HG02943 (cell line): ENCODE measurements at regions not wholly inside any gene's neighbourhood (a gene's known extent, or its start where the extent isn't known, plus 50 kb on each side); places are given as distances from the start of the nearest gene placed in this dataset.

ENCODE experiments used
- ATAC-seq: cut with Tn5 transposase; IDR thresholded peaks from one replicate; pipeline ENCODE4 v1.9.1; 2021; ENCODE audit warnings: mild to moderate bottlenecking, low read depth, moderate library complexity; ENCODE audit not compliant: unreplicated experiment

DNA sequence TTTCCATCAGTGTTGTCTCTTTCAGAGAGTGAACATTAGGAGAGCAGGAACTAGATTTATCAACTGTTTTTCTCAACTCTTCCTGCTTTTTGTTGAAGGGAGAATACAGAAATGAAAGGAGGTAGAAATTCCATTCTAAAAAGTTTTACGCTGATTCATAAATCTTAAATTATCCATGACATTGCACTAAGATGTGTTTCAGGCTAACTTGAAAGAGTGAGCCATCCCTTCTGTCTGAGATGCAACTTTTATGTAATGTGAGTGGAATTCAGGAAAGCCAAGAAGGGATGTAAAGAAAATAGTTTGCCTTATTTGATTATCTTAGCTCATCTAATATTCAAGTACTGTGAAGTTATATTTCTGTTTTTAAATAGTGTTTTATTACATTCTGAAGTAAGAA lies 349.5 kb upstream of the RGS6 start:
- ATAC-seq: no peak

DNA sequence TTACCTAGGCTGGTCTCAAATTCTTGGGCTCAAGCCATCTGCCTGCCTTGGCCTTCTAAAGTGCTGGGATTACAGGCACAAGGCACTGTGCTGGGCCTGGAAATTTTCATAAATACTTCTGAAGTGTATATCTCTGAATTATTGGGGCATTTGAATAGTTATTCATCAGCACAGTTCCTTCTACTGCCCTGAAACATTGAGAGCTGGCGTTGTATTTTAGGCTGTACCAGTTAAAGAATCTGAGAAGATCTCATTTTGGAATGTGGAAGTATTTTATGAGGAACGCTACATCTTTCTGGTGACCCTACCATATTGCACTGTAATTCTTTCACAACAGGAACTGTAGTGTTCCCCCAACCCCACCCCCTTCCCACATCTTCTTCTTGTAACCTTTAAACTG lies 349.0 kb upstream of the RGS6 start:
- ATAC-seq: no peak

DNA sequence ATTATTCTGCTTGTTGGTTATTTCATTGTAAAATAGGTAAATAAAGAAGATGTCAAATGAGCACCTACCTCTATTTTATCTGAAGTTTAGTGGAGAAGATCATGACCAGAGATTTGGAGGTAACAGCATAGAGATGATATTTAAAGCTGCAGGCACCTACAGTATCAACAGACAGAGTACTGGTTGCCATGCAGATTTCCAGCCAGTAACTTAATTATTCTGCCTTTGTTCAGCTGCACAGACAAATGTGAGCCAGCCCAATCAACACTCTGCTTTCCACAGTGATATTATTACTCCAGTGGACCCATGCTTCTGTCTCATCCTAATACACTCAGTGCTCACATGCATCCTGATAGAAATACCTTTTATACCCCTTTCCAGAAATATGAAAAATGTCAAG lies 348.5 kb upstream of the RGS6 start:
- no peak for ATAC-seq

DNA sequence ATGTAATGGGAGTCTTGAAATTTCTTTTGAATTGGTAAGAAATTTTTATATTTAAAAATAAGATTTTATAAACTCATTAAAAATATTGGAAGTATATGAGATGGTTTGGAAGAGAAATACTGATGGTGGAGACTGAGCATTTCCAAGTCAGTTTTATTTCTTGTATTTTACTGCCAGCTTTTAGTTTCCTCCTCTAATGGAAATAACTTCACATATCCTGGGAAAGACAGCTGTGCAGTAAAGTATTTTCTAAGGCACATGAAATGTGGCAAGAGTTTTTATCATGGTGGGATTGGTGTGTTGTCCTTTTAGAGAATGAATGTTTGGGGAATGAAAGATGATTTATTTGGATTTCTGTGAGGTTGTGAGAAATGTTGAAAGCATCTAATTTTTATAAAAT lies 346.9 kb upstream of the RGS6 start:
- no peak for ATAC-seq

DNA sequence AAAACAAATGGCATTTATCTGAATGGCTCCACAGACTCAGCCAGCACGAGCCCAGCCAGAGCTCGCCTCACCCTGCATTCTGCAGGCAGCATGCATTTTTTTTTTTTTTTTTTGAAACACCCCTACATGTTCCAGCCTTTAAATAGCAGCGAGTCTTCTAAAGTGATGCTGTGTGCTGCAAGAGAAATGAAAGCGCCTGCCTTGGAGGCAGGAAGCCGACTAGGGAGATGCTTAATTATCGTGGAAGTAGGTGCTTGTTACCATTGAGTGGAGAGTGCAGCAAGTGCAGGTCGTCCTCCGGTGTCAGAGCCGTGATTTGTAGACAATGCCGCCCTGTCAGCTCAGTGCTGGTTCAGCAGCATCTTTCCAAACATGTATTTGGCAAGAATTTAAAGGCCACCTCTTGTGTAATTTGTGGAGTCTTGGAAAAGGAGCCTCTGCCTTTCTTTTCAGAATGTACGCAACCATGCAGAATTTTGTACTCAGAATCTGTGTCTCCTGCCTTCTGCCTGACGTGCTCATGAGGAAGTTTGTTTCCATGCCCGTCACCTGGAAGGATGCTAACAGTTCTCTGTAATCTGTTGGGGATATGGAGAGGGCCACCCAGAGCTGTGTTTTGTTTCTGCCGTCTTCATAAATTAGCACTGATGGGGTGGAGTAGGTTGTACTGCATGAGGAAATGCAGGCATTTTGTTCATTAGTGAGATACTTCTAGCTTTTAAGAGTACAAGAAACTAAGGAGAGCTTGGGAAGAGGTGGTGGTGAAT lies 345.9 kb upstream of the RGS6 start:
- ATAC-seq: no peak

DNA sequence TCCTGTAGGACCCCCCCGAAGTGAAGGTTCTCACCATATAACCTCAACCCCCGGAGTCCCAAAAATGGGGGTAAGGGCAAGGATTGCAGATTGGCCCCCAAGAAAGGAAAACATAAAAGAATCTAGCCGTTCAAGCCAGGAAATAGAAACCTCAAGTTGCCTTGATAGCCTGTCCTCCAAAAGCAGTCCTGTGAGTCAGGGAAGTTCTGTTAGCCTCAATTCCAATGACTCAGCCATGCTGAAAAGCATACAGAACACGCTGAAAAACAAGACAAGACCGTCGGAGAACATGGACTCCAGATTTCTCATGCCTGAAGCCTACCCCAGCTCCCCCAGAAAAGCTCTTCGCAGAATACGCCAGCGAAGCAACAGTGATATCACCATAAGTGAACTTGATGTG lies 344.2 kb upstream of the RGS6 start:
- ATAC-seq: no peak

DNA sequence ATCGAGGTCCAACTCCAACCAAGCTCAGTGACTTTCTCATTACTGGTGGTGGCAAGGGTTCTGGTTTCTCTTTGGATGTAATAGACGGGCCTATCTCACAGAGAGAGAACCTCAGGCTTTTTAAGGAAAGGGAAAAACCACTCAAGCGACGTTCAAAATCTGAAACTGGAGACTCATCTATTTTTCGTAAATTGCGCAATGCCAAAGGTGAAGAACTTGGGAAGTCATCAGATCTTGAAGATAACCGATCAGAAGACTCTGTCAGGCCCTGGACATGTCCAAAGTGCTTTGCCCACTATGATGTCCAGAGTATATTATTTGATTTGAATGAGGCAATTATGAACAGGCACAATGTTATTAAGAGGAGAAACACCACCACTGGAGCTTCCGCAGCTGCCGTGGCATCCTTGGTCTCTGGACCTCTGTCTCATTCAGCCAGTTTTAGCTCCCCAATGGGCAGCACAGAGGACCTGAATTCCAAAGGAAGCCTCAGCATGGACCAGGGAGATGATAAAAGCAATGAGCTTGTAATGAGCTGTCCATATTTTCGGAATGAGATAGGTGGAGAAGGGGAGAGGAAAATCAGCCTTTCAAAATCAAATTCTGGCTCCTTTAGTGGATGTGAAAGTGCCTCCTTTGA lies 343.5 kb upstream of the RGS6 start:
- no peak for ATAC-seq

DNA sequence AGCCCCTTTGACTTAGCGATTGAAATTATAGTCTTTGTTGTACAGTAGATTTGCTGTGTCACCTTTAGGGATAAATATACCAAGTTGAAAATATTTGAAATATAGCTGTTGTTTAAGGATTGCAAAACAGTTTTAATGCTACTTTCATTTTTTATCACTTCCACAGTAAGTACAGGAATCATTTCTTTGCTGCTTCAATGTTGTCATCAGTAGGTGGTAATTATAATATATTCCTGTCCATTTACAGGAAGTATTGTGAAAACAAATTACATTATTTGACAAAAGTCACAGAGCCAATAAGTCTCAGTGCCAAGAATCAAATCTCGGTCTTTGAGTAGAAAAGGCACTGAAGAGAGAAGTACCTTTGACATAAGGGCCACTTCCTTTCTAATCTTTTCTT lies 342.6 kb upstream of the RGS6 start:
- no peak for ATAC-seq

DNA sequence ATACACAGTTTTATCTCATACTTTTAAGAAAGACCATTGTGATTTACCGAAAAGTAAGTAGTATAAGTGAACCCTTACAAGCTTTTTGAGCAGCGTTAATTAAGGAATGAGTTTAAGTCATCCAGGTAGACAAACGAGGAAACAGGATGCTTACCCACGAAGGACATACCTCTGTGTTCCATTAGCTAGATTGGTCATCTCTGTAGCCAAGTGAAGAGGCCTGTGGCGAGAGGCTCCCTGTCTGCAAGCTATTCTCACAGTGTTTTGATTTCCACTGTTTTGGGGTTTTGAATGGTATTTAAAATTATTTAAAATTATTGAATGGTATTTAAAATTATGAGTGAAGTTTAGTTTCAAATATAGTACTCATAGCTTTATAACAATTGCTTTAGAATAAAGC lies 342.1 kb upstream of the RGS6 start:
- no peak for ATAC-seq

DNA sequence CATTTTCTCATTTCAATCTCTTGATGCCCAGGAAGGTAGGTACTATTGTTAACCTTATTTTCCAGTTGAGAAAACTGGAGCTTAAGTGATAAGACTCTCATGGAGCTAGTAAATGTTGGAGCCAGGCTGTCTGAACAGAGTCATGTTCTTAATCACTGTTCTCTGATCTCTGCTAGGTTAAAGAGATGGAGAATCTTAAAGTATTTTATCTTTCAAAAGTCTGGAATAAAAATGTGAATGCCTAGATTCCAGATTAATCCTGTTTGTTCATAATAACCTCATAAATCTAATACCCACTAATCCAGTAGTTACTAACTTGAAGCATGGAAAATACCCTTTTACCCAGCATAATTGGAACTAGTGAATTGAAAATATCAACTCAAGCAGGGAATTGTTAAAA lies 341.0 kb upstream of the RGS6 start:
- ATAC-seq: no peak

DNA sequence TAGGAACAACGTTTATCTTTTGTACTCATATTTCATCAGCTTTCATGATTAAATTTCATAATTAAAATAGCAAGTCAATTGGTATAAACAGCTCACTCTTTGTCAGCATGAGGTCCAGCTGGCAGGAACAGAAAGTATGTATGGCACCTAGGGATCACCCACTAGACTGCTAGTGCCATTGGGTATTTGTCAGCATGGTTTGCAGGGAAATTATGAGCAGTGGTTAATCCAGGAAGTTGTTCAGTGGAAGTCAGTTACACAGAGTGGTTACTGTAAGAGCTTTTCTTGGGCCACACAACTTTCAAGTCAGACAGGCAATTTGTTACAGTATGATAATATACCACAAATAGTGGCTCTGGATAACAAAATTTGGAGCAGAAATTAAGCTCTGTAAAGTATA lies 340.3 kb upstream of the RGS6 start:
- no peak for ATAC-seq

DNA sequence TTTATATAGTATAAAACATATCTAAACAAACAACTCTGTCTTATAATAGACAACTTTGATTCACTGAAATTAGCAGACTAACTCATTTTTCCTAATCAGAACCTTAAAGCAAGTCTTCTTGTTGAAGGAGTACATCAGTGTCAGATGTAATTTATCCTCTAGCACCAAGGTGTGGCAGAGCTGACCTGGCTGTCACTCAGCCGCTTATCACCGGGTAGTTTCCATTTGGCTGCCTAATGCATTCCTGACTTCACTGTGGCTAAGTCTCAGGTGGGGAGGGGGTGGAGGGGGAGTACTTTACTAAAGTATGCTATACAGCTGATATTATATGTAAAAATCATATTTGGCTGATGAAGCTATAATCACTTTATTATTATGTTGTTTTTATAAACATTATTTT lies 339.9 kb upstream of the RGS6 start:
- ATAC-seq: no peak

DNA sequence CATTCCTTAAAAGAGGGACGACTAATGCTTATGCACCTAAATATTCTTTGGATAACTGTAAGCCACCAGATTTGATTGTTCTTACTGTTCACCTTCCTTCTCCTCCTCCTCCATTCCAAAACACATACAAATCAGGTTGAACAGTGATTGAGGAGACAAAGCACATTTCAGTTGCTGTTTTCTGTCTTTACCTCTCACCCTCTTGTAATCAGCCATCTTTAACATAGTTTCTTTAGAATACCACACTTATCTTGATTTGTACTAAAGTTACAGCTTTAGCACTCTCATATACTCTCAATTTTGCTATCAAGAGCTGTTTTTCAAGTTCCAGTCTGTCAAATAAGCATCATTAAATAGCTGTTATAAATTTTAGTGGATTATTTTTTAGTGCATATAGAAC lies 338.3 kb upstream of the RGS6 start:
- ATAC-seq: no peak

DNA sequence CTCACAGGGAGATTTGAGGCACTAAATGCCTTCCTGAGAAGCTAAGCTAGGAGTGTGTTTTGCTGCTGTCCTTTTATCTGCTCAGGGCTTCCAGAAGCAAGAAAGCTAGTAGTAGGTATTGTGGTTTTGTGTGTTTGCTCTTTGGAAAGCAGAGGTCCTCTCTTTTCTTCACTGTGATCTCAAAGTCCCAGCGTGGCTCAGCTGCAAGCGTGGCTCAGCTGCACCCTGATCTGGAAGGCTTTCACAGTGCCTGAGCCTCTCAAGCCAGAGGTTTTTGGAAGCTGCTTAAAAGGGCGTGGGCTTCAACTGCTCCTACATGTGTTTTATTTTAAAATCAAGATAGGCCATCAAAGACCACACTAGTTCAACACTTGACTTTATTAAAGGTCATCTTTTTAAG lies 337.4 kb upstream of the RGS6 start:
- no peak for ATAC-seq

DNA sequence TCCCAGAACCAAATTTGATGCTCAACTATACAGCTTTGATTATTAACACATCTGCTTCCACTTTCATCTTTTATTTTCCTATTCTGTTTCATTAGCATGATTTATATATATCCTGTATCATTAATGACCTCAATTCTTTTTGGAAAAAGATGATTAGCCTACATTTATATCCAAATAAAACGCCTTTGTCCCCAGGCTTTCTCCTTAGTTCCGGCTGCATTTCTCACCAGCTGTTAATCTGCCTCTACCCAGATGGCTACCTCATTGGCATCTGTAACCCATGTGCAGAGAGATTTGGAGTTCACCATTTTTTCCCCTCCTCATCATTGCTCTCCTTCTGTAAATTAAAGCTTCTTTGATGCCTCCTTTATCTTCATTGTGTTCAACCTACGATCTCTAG lies 336.8 kb upstream of the RGS6 start:
- ATAC-seq: no peak

DNA sequence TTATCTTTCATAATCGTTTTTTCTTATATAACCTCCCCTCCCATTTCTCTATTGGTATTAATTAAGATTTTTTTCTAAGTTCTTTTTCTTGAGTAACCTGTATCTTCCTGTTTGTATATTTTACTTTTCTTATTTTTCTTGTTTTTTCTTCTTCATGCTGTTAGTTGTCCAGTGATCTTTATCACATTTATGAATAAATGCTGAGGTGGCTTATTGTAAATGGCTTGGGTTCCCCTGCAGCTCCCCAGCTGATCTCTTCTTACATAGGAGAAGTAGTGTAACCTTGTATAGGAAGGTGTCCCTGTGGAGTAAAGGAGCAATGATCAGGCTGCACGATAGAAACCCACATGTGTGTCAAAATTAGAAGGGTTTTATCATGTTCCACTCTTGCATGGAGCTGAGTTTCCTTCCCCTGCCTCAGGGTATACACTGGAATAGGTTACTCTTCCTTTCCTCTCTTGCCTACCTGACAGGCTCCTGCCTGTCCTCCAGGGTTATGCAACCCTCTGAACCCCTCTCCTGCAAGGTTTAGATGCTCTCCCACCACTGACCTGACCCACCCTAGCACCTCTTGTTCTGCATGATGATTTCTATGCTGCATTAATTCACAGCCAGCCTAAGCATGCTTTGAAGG lies 334.8 kb upstream of the RGS6 start:
- ATAC-seq: no peak

DNA sequence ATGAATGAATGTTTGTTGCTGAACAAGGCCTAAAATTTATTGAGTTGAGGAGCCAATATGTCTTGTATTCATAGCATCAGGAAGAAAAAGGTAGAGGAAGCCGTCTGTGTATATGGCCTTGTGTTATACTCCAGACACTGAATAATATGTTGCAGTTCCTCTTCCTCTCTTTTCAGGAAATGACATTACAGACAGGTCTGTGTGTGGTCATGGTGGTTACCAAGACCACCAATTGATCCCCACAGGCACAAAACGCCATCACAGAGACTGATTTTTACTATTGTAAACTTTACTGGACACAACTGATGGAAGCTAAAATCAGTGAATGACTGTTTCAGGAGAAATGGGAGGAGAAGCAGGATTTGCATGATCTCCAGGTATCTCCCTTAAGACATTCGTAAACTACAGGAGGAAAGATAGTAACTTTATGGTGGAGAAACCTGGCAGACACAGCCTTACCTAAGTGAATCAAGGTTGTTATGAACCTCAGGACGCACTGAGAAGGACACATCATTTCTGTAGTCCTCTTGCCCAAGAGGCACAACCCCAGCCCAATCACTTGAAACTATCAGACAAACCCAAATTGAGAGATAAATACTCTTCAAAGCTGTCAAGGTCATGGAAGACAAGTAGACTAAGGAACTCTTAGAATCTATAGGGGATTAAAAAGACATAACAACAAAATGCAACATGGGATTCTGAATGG lies 334.1 kb upstream of the RGS6 start:
- ATAC-seq: no peak

DNA sequence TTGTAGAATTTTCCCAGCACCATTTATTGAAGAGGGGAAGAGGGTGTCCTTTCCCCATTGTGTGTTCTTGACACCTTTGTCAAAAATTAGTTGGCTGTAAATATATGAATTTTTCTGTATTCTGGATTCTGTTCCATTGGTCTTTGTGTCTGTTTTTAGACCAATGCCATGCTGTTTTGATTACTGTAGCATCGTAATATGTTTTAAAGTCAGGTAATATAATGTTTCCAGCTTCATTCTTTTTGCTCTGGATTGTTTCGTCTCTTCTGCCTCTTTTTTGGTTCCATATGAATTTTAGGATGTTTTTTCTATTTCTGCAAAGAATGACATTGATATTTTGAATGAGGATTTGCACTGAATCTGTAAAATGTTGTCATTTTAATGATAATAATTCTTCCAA lies 331.9 kb upstream of the RGS6 start:
- no peak for ATAC-seq

DNA sequence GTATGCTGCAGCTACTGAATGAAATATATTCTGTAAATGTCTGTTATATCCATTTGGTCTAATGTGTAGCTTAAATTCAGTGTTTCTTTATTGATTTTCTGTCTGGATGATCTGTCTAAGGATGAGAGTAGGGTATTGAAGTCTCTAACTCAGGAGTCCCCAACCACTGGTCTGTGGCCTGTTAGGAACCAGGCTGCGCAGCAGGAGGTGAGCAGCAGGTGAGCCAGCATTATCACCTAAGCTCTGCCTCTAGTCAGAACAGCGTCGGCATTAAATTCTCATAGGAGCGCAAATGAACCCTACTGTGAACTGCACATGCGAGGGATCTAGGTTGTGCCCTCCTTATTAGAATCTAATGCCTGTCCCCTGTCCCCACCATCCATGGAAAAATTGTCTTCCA lies 329.7 kb upstream of the RGS6 start:
- no peak for ATAC-seq

DNA sequence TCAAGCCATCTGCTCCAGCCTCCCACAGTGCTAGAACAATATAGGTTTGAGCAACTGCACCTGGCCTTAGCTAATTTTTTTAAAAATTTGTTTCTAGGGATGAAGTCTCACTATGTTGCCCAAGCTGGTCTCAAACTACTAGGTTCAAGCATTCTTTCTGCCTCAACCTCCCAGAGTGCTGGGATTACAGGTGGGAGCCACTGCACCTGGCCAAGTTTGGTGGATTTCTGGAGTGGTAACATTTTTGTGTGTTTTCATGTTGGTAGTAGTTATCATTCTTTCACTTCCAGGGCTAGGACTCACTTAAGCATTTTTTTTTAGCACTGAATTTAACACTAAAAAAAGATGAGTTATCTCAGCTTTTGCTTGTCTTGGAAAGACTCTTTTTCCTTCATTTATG lies 328.0 kb upstream of the RGS6 start:
- no peak for ATAC-seq

DNA sequence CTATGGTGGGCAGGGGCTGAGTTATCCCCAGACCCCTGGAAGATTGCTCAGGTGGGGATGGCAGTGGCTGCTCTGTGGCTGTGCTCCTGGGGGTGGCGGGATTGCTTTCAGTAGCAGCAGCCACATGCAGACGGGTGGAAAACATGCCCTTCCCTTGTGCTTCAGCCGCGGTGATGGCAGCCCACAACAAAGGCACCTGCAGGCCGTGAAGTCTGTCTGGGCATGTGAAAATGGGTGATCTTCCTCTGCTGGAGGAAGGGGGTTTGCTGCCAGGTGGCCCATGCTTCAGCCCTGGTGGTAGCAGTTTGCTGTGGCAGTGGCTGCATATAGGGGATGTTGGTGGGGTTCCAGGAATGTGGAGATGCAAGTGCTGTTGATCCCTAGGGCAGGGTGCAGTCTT lies 326.2 kb upstream of the RGS6 start:
- no peak for ATAC-seq
